ENCODE measurements at regions not wholly inside any gene's neighbourhood (a gene's known extent, or its start where the extent isn't known, plus 50 kb on each side); places are given as distances from the start of the nearest gene placed in this dataset.

DNA sequence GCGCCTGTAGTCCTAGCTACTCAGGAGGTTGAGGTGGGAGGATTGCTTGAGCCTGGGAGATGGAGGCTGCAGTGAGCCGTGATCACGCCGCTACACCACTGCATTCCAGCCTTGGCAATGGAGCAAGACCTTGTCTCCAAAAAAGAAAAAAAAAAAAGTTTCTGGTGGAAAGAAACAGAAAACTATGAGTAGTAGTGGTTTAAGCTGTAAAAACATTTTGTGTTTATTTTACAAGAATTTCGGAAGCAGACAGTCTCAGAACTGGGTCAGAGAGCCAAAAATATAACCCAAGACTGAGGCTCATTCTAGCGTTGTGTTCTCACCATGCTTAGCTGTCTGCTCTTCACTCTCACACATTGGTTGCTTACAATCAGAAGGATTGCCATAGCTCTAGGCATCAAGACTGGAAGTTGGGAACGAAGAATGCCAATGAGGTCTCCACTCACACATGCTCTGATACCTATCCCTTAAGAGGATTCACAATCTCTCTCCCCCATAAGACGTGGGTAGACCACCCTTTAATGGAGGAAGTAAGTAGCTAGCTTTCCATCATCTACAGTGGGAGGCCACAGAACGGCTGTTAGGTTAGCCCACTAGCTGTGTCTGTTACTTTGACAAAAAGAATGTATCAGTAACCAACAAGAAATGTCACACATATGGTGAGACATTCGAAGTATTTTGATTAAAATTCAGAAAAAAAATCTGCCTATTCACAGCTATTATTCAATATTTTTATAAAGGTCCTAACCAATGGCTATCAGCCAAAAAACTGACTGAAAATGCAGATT lies 117.6 kb upstream of the RASSF8 start:
- TF ChIP-seq, protein P1, sequence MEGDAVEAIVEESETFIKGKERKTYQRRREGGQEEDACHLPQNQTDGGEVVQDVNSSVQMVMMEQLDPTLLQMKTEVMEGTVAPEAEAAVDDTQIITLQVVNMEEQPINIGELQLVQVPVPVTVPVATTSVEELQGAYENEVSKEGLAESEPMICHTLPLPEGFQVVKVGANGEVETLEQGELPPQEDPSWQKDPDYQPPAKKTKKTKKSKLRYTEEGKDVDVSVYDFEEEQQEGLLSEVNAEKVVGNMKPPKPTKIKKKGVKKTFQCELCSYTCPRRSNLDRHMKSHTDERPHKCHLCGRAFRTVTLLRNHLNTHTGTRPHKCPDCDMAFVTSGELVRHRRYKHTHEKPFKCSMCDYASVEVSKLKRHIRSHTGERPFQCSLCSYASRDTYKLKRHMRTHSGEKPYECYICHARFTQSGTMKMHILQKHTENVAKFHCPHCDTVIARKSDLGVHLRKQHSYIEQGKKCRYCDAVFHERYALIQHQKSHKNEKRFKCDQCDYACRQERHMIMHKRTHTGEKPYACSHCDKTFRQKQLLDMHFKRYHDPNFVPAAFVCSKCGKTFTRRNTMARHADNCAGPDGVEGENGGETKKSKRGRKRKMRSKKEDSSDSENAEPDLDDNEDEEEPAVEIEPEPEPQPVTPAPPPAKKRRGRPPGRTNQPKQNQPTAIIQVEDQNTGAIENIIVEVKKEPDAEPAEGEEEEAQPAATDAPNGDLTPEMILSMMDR (IDR thresholded peaks at IDR 0.05), result no peak
- TF ChIP-seq POLR2AphosphoS5 (IDR thresholded peaks at IDR 0.05) (no peak), POLR2A (IDR thresholded peaks at IDR 0.05) (no peak), EP300 (IDR thresholded peaks at IDR 0.05) (no peak)
